Dendritic cell treated with granulocyte-macrophage colony-stimulating factor and Interleukin-4, amounts not matched to agents 40 ng/mL and 50 ng/mL, for 4 days (primary cell): ENCODE measurements at regions not wholly inside any gene's neighbourhood (a gene's known extent, or its start where the extent isn't known, plus 50 kb on each side); places are given as distances from the start of the nearest gene placed in this dataset.
"Not testable (repeated sequence)": the region's sequence is repeated elsewhere in the genome, so short reads cannot be mapped to it uniquely, and the experiment has no call there.

Experiments
- H3K27ac Mint-ChIP-seq: one replicate; pipeline ENCODE4 v1.8.0; 2022; ENCODE audit warnings: mild to moderate bottlenecking, mixed read lengths
- H3K27me3 Mint-ChIP-seq: one replicate; pipeline ENCODE4 v1.8.0; 2022; ENCODE audit warnings: mild to moderate bottlenecking, mixed read lengths
- H3K36me3 Mint-ChIP-seq: one replicate; pipeline ENCODE4 v1.8.0; 2022; ENCODE audit warnings: low read depth, mixed read lengths
- H3K4me1 Mint-ChIP-seq: one replicate; pipeline ENCODE4 v1.8.0; 2022; ENCODE audit warnings: low read depth, mixed read lengths
- H3K4me3 Mint-ChIP-seq: one replicate; pipeline ENCODE4 v1.8.0; 2022; ENCODE audit warnings: mild to moderate bottlenecking, moderate library complexity, mixed read lengths
- H3K9me3 Mint-ChIP-seq: one replicate; pipeline ENCODE4 v1.8.0; 2022; ENCODE audit warnings: mixed read lengths
- intact Hi-C: fragments of 100-400 bp; cut with micrococcal nuclease; formaldehyde crosslinking; loops from one replicate; pipeline ENCODE4 v1.15.0; 2022

GRCh38 chr4:38469410-38469809, 194.6 kb upstream of the KLF3 start:
- no peak overlapping the region for H3K4me3 Mint-ChIP-seq
- H3K36me3 Mint-ChIP-seq, result no peaks in the 10 kb centered on the region
- H3K9me3 Mint-ChIP-seq, result peaks cover 14% of the 10 kb centered on the region
- intact Hi-C loops, result no loop called here
- peaks cover 2% of the 10 kb centered on the region for H3K27me3 Mint-ChIP-seq
- H3K27ac Mint-ChIP-seq, result no peak overlapping the region
- H3K4me1 Mint-ChIP-seq, result peaks cover 3% of the 10 kb centered on the region

- H3K4me3 Mint-ChIP-seq, result no peak overlapping the region
- H3K27ac Mint-ChIP-seq, result no peak overlapping the region
- H3K9me3 Mint-ChIP-seq, result peaks cover 14% of the 10 kb centered on the region
- H3K27me3 Mint-ChIP-seq, result peaks cover 2% of the 10 kb centered on the region
- intact Hi-C loops, result no loop called here
- no peaks in the 10 kb centered on the region for H3K36me3 Mint-ChIP-seq
- no peaks in the 10 kb centered on the region for H3K4me1 Mint-ChIP-seq
Observed at GRCh38 chr4:38470735-38471262, 193.2 kb upstream of the KLF3 start.

GRCh38 chr4:38482696-38483095, 181.3 kb upstream of the KLF3 start:
- Mint-ChIP-seq H3K4me3 (no peak overlapping the region), H3K4me1 (peaks cover 4% of the 10 kb centered on the region), H3K9me3 (no peaks in the 10 kb centered on the region), H3K36me3 (no peaks in the 10 kb centered on the region), H3K27ac (no peak overlapping the region), H3K27me3 (peaks cover 3% of the 10 kb centered on the region)
- intact Hi-C loops, result no loop called here

GRCh38 chr4:38483628-38484027, 180.4 kb upstream of the KLF3 start:
- H3K9me3 Mint-ChIP-seq, H3K27me3 Mint-ChIP-seq, H3K4me1 Mint-ChIP-seq, H3K36me3 Mint-ChIP-seq, H3K27ac Mint-ChIP-seq, intact Hi-C loops, H3K4me3 Mint-ChIP-seq: not testable (repeated sequence)

- Mint-ChIP-seq H3K27ac (peak overlapping the region; percentile 77), H3K9me3 (no peaks in the 10 kb centered on the region), H3K4me1 (peaks cover 16% of the 10 kb centered on the region), H3K36me3 (no peaks in the 10 kb centered on the region), H3K4me3 (no peak overlapping the region), H3K27me3 (peaks cover 9% of the 10 kb centered on the region)
- intact Hi-C loops, result no loop called here
Observed at GRCh38 chr4:38489011-38489861, 174.8 kb upstream of the KLF3 start.

- Mint-ChIP-seq H3K4me1 (peaks cover 16% of the 10 kb centered on the region), H3K27me3 (peaks cover 9% of the 10 kb centered on the region), H3K27ac (peak overlapping the region; percentile 77), H3K4me3 (no peak overlapping the region), H3K9me3 (no peaks in the 10 kb centered on the region), H3K36me3 (no peaks in the 10 kb centered on the region)
- intact Hi-C loops, result loop anchor here (10.0 kb wide), 1 partner anchor 85 kb away; no protein-coding TSS in a partner anchor
Observed at GRCh38 chr4:38489924-38490639, 173.9 kb upstream of the KLF3 start.

GRCh38 chr4:38490753-38491446, 173.1 kb upstream of the KLF3 start:
- intact Hi-C loops, result loop anchor here (10.0 kb wide), 1 partner anchor 86 kb away; no protein-coding TSS in a partner anchor
- no peaks in the 10 kb centered on the region for H3K9me3 Mint-ChIP-seq
- H3K4me1 Mint-ChIP-seq, result peaks cover 16% of the 10 kb centered on the region
- H3K36me3 Mint-ChIP-seq, result no peaks in the 10 kb centered on the region
- peaks cover 9% of the 10 kb centered on the region for H3K27me3 Mint-ChIP-seq
- no peak overlapping the region for H3K4me3 Mint-ChIP-seq
- H3K27ac Mint-ChIP-seq, result no peak overlapping the region

- Mint-ChIP-seq H3K4me3 (no peak overlapping the region), H3K27ac (no peak overlapping the region), H3K9me3 (no peaks in the 10 kb centered on the region), H3K4me1 (peaks cover 16% of the 10 kb centered on the region), H3K36me3 (no peaks in the 10 kb centered on the region), H3K27me3 (peaks cover 9% of the 10 kb centered on the region)
- intact Hi-C loops, result loop anchor here (10.0 kb wide), 1 partner anchor 87 kb away; no protein-coding TSS in a partner anchor
Observed at GRCh38 chr4:38491854-38492478, 172.0 kb upstream of the KLF3 start.

GRCh38 chr4:38493066-38493465, 170.9 kb upstream of the KLF3 start:
- Mint-ChIP-seq H3K27ac (no peak overlapping the region), H3K4me1 (peaks cover 16% of the 10 kb centered on the region), H3K9me3 (no peaks in the 10 kb centered on the region), H3K4me3 (no peak overlapping the region), H3K27me3 (peaks cover 9% of the 10 kb centered on the region), H3K36me3 (no peaks in the 10 kb centered on the region)
- intact Hi-C loops, result loop anchor here (10.0 kb wide), 1 partner anchor 88 kb away; no protein-coding TSS in a partner anchor

GRCh38 chr4:38495446-38495845, 168.6 kb upstream of the KLF3 start:
- Mint-ChIP-seq H3K27me3 (peaks cover 2% of the 10 kb centered on the region), H3K27ac (no peak overlapping the region), H3K36me3 (no peaks in the 10 kb centered on the region), H3K4me3 (no peak overlapping the region), H3K4me1 (peaks cover 5% of the 10 kb centered on the region), H3K9me3 (no peaks in the 10 kb centered on the region)
- intact Hi-C loops, result loop anchor here (10.0 kb wide), 1 partner anchor 91 kb away; no protein-coding TSS in a partner anchor

GRCh38 chr4:38497121-38497520, 166.9 kb upstream of the KLF3 start:
- Mint-ChIP-seq H3K36me3 (no peaks in the 10 kb centered on the region), H3K9me3 (no peaks in the 10 kb centered on the region), H3K4me3 (no peak overlapping the region), H3K27ac (no peak overlapping the region), H3K27me3 (peaks cover 2% of the 10 kb centered on the region), H3K4me1 (peaks cover 3% of the 10 kb centered on the region)
- intact Hi-C loops, result loop anchor here (10.0 kb wide), 1 partner anchor 92 kb away; no protein-coding TSS in a partner anchor

- H3K9me3 Mint-ChIP-seq, result no peaks in the 10 kb centered on the region
- no peak overlapping the region for H3K4me3 Mint-ChIP-seq
- H3K4me1 Mint-ChIP-seq, result peaks cover 7% of the 10 kb centered on the region
- intact Hi-C loops, result loop anchor here (10.0 kb wide), 1 partner anchor 94 kb away; no protein-coding TSS in a partner anchor
- no peaks in the 10 kb centered on the region for H3K27me3 Mint-ChIP-seq
- H3K36me3 Mint-ChIP-seq, result no peaks in the 10 kb centered on the region
- H3K27ac Mint-ChIP-seq, result no peak overlapping the region
Observed at GRCh38 chr4:38499101-38499500, 164.9 kb upstream of the KLF3 start.

- Mint-ChIP-seq H3K4me3 (no peak overlapping the region), H3K36me3 (no peaks in the 10 kb centered on the region), H3K27me3 (no peaks in the 10 kb centered on the region), H3K9me3 (no peaks in the 10 kb centered on the region), H3K27ac (no peak overlapping the region), H3K4me1 (peaks cover 7% of the 10 kb centered on the region)
- intact Hi-C loops, result no loop called here
Observed at GRCh38 chr4:38500433-38500832, 163.6 kb upstream of the KLF3 start.
